Loucy (cell line): ENCODE measurements at regions not wholly inside any gene's neighbourhood (a gene's known extent, or its start where the extent isn't known, plus 50 kb on each side); places are given as distances from the start of the nearest gene placed in this dataset.

Experiments
- H2AFZ ChIP-seq: fragments of 200-600 bp; sonication (generic); 2 replicates; pipeline ENCODE4 v1.6.0; 2016; ENCODE audit warnings: antibody characterized with exemption, mild to moderate bottlenecking, low read length, moderate library complexity
- H3F3A ChIP-seq: fragments of 200-600 bp; 2 replicates; pipeline ENCODE4 v1.6.0; 2016; ENCODE audit warnings: antibody characterized with exemption, low read depth, mild to moderate bottlenecking
- H3K27me3 ChIP-seq: fragments of 200-600 bp; sonication (generic); 2 replicates; pipeline ENCODE4 v1.6.1; 2014; ENCODE audit warnings: low read length, mild to moderate bottlenecking; ENCODE audit not compliant: insufficient read depth, poor library complexity, severe bottlenecking
- H3K36me3 ChIP-seq: fragments of 200-600 bp; sonication (generic); 2 replicates; pipeline ENCODE4 v1.6.1; 2016; ENCODE audit warnings: low read length; ENCODE audit not compliant: insufficient read depth
- H3K4me1 ChIP-seq: fragments of 200-600 bp; sonication (generic); 2 replicates; pipeline ENCODE4 v1.5.1; 2014; ENCODE audit warnings: low read length, mild to moderate bottlenecking; ENCODE audit not compliant: insufficient read depth, poor library complexity, severe bottlenecking
- H3K4me2 ChIP-seq: fragments of 200-600 bp; sonication (generic); 2 replicates; pipeline ENCODE4 v1.6.0; 2014; ENCODE audit warnings: antibody characterized with exemption, low read length, low read depth, mild to moderate bottlenecking; ENCODE audit not compliant: poor library complexity, severe bottlenecking
- H3K4me3 ChIP-seq: fragments of 200-600 bp; sonication (generic); 2 replicates; pipeline ENCODE4 v1.5.1; 2014; ENCODE audit warnings: low read length, mild to moderate bottlenecking, mixed read lengths; ENCODE audit not compliant: poor library complexity, severe bottlenecking
- H3K79me2 ChIP-seq: fragments of 200-600 bp; sonication (generic); 2 replicates; pipeline ENCODE4 v1.6.1; 2014; ENCODE audit warnings: low read length; ENCODE audit not compliant: insufficient read depth
- H3K9ac ChIP-seq: fragments of 200-600 bp; sonication (generic); 2 replicates; pipeline ENCODE4 v1.6.0; 2014; ENCODE audit warnings: mild to moderate bottlenecking, low read depth, low read length, moderate library complexity; ENCODE audit not compliant: poor library complexity, severe bottlenecking
- H3K9me2 ChIP-seq: fragments of 200-600 bp; sonication (generic); replicated peaks from 2 replicates; pipeline ENCODE4 v1.6.1; 2016; ENCODE audit warnings: low read depth, low read length, mixed read lengths
- H3K9me3 ChIP-seq: fragments of 200-600 bp; sonication (generic); 2 replicates; pipeline ENCODE4 v1.6.1; 2014; ENCODE audit warnings: mild to moderate bottlenecking, antibody characterized with exemption, low read length, low read depth; ENCODE audit not compliant: insufficient read depth
- H4K20me1 ChIP-seq: fragments of 200-600 bp; sonication (generic); 2 replicates; pipeline ENCODE4 v1.6.0; 2014; ENCODE audit warnings: antibody characterized with exemption, low read length, mild to moderate bottlenecking; ENCODE audit not compliant: insufficient read depth, poor library complexity, severe bottlenecking
- EZH2phosphoT487 ChIP-seq: fragments of 200-600 bp; IDR thresholded peaks from 2 replicates; pipeline ENCODE4 v1.6.1; 2018; ENCODE audit warnings: antibody characterized with exemption, mild to moderate bottlenecking, moderate library complexity, borderline replicate concordance
- TF ChIP-seq, protein P1 (sequence below): fragments of 200-600 bp; sonication (generic); conservative IDR thresholded peaks from 2 replicates; pipeline ENCODE4 v1.5.1; 2014; ENCODE audit warnings: mild to moderate bottlenecking, antibody characterized with exemption, low read length

DNA sequence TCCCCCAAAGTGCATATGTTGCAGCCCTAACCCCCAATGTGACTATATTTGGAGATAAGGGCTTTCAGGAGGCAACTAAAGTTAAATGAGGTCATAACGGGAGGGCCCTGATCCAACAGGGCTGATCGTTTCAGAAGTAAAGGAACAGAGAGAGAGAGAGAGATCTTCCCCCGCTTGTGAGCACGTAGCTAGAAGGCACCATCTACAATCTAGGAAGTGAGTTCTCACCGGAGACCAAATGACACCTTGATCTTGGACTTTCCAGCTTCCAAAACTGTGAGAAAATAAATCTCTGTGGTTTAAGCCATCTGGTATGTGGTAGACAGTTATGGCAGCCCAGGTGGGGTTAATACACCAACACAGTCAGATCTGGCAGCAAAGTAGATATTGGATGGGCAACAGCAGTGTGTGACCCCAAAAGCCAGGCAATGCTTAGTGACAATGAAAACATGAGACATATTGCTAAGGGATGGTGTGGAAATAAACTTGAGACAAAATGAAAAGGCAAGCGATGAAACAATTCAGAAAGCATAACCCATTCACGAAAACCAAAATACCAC lies 147.2 kb upstream of the GSC start:
- Histone ChIP-seq H3K36me3 (no peaks in the 10 kb centered on the region), H3K27me3 (no peaks in the 10 kb centered on the region), H3K4me1 (no peaks in the 10 kb centered on the region), H3K9ac (no peak overlapping the region), H3K4me3 (no peak overlapping the region), H4K20me1 (no peaks in the 10 kb centered on the region), H3K9me2 (no peaks in the 10 kb centered on the region), H3K79me2 (no peaks in the 10 kb centered on the region), H3K4me2 (no peak overlapping the region), H2AFZ (no peak overlapping the region), H3F3A (no peaks in the 10 kb centered on the region), H3K9me3 (no peaks in the 10 kb centered on the region)
- TF ChIP-seq EZH2phosphoT487, result no peak
- TF ChIP-seq, protein P1, sequence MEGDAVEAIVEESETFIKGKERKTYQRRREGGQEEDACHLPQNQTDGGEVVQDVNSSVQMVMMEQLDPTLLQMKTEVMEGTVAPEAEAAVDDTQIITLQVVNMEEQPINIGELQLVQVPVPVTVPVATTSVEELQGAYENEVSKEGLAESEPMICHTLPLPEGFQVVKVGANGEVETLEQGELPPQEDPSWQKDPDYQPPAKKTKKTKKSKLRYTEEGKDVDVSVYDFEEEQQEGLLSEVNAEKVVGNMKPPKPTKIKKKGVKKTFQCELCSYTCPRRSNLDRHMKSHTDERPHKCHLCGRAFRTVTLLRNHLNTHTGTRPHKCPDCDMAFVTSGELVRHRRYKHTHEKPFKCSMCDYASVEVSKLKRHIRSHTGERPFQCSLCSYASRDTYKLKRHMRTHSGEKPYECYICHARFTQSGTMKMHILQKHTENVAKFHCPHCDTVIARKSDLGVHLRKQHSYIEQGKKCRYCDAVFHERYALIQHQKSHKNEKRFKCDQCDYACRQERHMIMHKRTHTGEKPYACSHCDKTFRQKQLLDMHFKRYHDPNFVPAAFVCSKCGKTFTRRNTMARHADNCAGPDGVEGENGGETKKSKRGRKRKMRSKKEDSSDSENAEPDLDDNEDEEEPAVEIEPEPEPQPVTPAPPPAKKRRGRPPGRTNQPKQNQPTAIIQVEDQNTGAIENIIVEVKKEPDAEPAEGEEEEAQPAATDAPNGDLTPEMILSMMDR, result no peak

DNA sequence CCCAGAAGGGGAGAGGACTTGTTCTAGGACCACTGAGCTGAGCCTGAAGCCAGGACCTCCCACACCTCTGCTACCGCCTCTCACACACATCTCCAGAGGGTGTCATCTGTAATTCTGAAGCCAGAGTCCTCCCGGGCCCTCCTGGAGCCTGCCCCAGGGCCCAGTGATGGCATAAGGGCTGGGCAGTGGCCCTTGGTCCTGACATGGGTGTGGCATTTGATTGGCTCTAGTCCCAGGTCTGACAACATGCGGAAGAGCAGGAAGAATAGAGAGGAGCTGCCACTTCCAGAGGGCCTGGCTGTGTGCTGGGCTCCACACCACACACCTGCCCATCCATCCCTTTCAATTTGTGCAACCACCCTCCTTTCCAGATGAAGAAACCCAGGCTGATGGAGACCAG lies 144.3 kb upstream of the GSC start:
- no peaks in the 10 kb centered on the region for H3K27me3 ChIP-seq
- TF ChIP-seq EZH2phosphoT487, result no peak
- TF ChIP-seq, protein P1, result no peak
- no peaks in the 10 kb centered on the region for H3K9me2 ChIP-seq
- no peaks in the 10 kb centered on the region for H3K9me3 ChIP-seq
- H3K4me1 ChIP-seq, result no peaks in the 10 kb centered on the region
- no peaks in the 10 kb centered on the region for H3K79me2 ChIP-seq
- no peaks in the 10 kb centered on the region for H3F3A ChIP-seq
- H3K9ac ChIP-seq, result no peak overlapping the region
- H4K20me1 ChIP-seq, result no peaks in the 10 kb centered on the region
- no peak overlapping the region for H3K4me2 ChIP-seq
- H3K4me3 ChIP-seq, result no peak overlapping the region
- H3K36me3 ChIP-seq, result no peaks in the 10 kb centered on the region
- no peak overlapping the region for H2AFZ ChIP-seq

DNA sequence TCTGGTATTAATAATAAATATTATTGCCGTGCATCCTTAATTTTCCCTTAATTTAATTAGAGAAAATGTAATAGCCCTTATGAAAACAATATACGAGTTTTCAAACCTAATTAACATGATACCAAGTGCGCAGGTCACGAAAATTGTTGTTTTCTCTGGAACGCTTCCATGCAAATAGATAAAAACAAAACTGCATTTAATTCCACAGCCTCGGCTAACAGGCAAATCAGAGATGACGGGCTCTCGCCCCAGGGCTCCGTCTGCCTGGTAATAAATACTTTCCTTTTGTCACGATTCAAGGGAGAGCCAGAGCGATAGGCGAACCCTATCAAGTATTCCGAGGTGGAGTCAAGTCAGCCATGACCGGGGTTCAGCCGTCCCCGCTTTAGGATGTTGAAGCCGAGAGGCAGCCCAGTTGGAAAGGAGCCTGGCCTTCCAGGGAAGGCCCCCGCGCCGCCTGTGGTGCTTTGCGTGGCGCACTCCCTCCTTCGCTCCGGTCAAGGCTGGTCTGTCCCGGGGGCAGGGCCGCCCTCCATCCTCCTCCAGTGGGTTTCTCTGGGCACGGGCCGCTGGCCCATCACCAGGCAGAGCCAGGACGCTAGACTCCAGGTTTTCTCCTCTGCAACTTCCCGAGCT lies 137.8 kb upstream of the GSC start:
- TF ChIP-seq, protein P1, result no peak
- no peak for TF ChIP-seq EZH2phosphoT487
- no peaks in the 10 kb centered on the region for H3F3A ChIP-seq
- no peaks in the 10 kb centered on the region for H3K36me3 ChIP-seq
- H4K20me1 ChIP-seq, result no peaks in the 10 kb centered on the region
- H3K4me1 ChIP-seq, result no peaks in the 10 kb centered on the region
- H3K9me2 ChIP-seq, result no peaks in the 10 kb centered on the region
- H2AFZ ChIP-seq, result no peak overlapping the region
- no peaks in the 10 kb centered on the region for H3K79me2 ChIP-seq
- no peak overlapping the region for H3K9ac ChIP-seq
- no peaks in the 10 kb centered on the region for H3K27me3 ChIP-seq
- H3K4me3 ChIP-seq, result no peak overlapping the region
- no peak overlapping the region for H3K4me2 ChIP-seq
- H3K9me3 ChIP-seq, result no peaks in the 10 kb centered on the region
